ENCODE measurements at regions not wholly inside any gene's neighbourhood (a gene's known extent, or its start where the extent isn't known, plus 50 kb on each side); places are given as distances from the start of the nearest gene placed in this dataset.

- DNase-seq (ENCODE audit: low read depth): no peak
- TF ChIP-seq CTCF (conservative IDR thresholded peaks at IDR 0.05; ENCODE audit: low read depth, low read length): no peak
Measured at GRCh38 chrX:9233141-9233540, 199.2 kb upstream of the FAM9B start.

GRCh38 chrX:9234315-9234714 is 200.4 kb upstream of the FAM9B start:
- no peak overlapping the region for H3K4me3 ChIP-seq (ENCODE audit: low read depth, low read length)
- TF ChIP-seq CTCF (conservative IDR thresholded peaks at IDR 0.05; ENCODE audit: low read depth, low read length): no peak
- no peak for DNase-seq (ENCODE audit: low read depth)

More at GRCh38 chrX:9233141-9233540, 199.2 kb upstream of the FAM9B start:
- no peak overlapping the region for H3K4me3 ChIP-seq (ENCODE audit: low read depth, low read length)

- no peak for TF ChIP-seq CTCF (conservative IDR thresholded peaks at IDR 0.05; ENCODE audit: low read depth, low read length)
- no peak overlapping the region for H3K4me3 ChIP-seq (ENCODE audit: low read depth, low read length)
Measured at GRCh38 chrX:9235722-9236121, 201.8 kb upstream of the FAM9B start.

GRCh38 chrX:9240956-9241355 is 207.0 kb upstream of the FAM9B start:
- DNase-seq (ENCODE audit: low read depth): no peak
- no peak for TF ChIP-seq CTCF (conservative IDR thresholded peaks at IDR 0.05; ENCODE audit: low read depth, low read length)

More at GRCh38 chrX:9235722-9236121, 201.8 kb upstream of the FAM9B start:
- no peak for DNase-seq (ENCODE audit: low read depth)

GRCh38 chrX:9241427-9241826 is 207.5 kb upstream of the FAM9B start:
- DNase-seq (ENCODE audit: low read depth): no peak
- TF ChIP-seq CTCF (conservative IDR thresholded peaks at IDR 0.05; ENCODE audit: low read depth, low read length): no peak
- H3K4me3 ChIP-seq (ENCODE audit: low read depth, low read length): no peak overlapping the region

More at GRCh38 chrX:9240956-9241355, 207.0 kb upstream of the FAM9B start:
- no peak overlapping the region for H3K4me3 ChIP-seq (ENCODE audit: low read depth, low read length)

- TF ChIP-seq CTCF (conservative IDR thresholded peaks at IDR 0.05; ENCODE audit: low read depth, low read length): no peak
- no peak overlapping the region for H3K4me3 ChIP-seq (ENCODE audit: low read depth, low read length)
- no peak for DNase-seq (ENCODE audit: low read depth)
Measured at GRCh38 chrX:9249051-9249846, 215.3 kb upstream of the FAM9B start.

GRCh38 chrX:9252182-9252581 is 212.7 kb upstream of the TBL1X start:
- no peak for TF ChIP-seq CTCF (conservative IDR thresholded peaks at IDR 0.05; ENCODE audit: low read depth, low read length)
- H3K4me3 ChIP-seq (ENCODE audit: low read depth, low read length): no peak overlapping the region
- DNase-seq (ENCODE audit: low read depth): no peak

Data from choroid plexus epithelial cell (primary cell).